ENCODE measurements at regions not wholly inside any gene's neighbourhood (a gene's known extent, or its start where the extent isn't known, plus 50 kb on each side); places are given as distances from the start of the nearest gene placed in this dataset.
"Not testable (repeated sequence)": the region's sequence is repeated elsewhere in the genome, so short reads cannot be mapped to it uniquely, and the experiment has no call there.

DNA sequence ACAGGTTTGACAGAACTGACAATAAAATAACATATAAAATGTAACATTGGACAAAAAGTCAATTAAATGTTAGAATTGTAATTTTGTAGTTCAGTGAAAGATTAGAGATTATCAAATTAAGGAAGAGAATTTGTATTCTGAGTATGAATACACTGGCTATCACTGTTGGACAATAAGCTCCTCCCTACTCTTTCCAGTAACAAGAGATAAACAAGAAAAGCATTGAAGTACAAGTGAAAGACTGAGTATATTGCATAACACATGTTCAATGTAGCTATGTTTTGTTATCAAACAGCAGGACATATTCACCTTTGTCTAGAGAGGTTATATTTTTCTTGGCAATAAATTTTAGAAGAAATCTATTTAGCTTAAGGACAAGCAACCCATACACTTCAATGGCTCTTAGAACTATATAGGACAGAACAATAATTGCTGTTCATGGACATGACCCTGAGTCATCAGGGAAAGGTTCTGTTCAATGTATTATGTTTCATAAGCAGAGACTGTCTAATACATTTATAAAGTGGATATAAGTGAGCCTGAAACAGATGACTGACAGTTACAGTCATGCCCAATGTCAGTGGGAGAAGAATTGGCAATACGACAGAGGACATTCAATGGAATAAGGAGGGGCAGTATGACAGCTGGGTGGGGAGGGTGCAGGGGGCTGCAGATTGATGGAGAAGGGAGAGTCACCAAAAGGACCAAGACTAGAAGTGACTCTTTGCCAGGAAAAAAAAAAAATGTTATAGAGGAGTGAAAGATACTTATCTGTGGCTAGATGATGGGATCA lies 520.4 kb downstream of the FRK start:
- DNase-seq: no peak

DNA sequence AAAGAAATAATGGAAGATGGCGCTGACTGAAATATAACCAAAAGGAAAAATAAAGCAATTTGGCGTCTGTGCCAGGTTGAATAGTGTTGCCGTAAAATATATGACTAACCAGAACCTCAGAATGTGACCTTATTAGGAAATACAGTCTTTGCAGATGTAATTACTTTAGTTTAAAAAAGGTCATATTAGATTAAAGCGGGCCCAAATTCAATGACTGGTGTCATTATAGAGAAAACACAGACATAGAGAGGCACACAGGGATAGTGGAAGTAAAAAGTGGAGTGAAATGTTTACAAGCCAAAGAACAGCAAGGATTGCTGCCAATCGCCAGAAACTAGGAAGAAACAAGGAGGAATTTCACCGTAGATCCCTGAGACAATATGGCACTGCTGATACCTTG lies 521.2 kb downstream of the FRK start:
- no peak for DNase-seq

DNA sequence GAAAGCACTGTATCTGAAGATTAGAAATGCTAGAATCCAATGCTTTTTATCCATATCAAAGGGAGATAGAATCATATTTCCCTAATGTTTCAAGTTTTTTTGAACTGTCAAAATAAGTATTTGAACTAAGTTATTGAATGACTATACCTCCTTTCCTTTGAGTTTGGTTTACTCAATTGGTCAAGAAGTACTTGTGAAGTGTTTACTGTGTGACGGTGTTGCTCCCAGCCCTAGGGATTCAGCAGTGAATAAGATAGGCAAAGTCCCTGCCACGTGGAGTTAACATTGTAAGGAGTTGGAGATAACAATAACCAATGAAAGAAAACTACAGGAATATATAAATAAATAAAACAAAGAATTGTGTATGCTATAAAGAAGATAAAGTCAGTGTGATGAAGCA lies 535.9 kb downstream of the FRK start:
- DNase-seq: no peak

DNA sequence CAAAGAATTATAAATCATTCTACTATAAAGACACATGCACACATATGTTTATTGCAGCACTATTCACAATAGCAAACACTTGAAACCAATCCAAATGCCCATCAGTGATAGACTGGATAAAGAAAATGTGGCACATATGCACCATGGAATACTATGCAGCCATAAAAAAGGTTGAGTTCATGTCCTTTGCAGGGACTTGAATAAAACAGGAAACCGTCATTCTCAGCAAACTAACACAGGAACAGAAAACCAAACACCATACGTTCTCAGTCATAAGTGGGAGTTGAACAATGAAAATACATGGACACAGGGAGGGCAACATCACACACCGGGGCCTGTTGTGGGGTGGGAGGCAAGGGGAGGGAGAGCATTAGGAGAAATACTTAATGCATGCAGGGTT lies 538.9 kb downstream of the FRK start:
- DNase-seq: not testable (repeated sequence)

DNA sequence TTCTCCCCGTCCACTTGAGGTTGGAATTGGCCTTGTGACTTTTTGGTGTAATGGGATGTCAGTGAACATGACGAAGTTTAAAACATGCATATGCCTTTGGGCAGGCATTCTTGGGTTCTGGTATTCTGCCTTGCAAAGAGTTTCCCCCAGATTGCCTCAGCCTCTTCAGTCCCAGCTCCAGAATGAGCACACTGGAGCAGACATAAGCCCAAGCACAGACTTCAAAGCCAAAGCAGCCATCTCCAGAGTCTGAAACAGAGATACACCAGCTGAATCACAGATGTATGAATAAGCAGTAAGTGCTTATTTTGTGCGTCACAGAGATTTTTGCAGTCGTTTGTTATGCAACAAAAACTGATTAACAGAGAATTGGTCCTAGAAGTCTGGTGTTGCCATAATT lies 546.0 kb downstream of the FRK start:
- no peak for DNase-seq

DNA sequence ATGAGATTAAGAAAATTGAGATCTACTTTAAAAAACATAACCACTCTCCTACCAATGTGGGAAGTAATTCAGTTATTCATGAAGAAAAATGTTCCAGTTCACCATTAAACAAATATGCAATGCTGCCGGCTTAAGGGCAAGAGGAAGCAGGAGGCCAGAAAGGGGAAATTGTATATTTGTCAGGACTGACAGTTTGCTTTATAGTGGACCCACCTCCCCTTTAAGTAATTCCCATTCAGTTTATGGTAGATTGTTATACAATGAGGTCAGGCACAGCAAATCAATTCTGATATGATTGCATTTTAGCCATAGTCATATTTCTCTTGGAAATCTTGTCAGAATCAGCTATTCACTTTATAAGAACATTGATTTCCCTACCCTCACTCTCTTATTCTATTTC lies 547.8 kb downstream of the FRK start:
- no peak for DNase-seq

DNA sequence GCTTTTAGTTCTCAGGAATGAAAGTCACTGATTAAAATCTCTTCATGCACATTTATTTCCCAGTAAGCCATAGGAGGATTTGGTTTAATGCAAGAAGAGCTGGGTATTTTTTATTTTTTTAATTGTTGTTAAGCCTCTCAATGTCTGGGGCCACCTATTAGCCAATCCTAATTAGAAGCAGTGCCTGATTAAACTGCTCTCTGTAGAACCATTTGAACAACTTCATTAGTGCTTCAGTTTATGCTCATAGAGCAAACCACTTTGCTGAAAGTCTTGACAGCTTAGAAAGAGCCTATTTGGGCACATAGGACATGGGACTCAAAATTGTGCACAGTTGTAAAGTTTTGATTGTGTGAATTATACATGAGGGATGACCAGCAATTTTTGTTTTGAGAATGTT lies 548.9 kb downstream of the FRK start:
- no peak for DNase-seq

DNA sequence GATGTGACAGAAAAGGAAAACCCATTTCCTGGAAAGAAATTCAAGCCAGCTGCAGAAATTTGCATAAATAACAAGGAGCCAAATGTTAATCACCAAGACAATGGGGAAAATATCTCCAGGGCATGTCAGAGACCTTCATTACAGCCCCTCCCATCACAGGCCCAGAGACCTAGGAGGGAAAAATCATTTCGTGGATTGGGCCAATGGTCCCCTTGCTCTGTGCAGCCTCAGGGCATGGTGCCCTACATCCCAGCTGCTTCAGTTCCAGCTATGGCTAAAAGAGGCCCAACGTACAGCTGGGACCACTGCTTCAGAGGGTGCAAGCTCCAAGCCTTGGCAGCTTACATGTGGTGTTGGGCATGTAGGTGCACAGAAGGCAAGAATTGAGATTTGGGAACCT lies 558.3 kb downstream of the FRK start:
- not testable (repeated sequence) for DNase-seq

DNA sequence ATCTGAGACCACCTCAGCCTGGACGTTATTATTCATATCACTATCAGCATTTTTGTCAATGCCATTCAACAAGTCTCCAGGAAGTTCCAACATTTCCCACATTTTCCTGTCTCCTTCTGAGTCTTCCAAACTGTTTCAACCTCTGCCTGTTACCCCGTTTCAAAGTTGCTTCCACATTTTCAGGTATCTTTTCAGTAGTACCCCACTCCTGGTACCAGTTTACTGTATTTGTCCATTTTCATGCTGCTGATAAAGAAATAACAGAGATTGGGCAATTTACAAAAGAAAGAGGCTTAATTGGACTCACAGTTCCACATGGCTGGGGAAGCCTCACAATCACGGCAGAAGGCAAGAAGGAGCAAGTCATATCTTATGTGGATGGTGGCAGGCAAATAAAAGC lies 565.5 kb downstream of the FRK start:
- DNase-seq: no peak

DNA sequence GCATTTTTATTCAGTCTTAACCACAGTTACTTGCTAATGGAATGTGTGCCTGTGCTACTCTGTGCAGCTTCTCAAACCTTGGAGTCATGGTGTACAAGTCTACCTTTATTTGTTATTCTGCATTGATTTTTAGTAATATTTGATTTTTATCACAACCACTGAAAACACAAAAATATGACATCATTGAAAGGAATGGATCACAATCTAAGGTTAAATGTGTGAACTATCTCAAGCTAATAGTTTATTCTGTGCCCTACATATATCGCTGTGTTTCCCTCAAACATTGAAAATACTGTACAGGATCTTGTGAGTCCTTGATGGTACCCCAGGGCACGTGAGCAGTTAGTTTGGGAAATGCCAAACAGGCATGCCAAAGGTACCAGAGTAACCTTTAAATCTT lies 573.4 kb downstream of the FRK start:
- DNase-seq: no peak

DNA sequence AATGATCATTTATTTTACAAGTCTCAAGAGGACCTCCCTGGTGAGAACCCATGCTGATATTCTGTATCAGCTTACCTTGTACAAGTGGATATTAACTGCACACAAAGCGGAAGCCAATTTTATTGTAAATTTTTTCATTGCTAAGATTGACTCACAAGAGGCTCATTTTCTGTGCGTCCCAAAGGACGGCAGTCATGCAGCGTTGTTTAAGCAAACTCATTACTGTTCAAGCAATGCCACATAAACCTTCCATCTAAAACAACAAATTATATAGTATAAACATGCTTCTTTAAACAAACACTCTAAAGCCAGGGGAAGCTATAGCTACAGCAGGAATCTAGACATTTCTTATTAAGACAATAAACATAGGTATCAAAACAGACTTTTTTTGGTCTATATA lies 575.3 kb downstream of the FRK start:
- DNase-seq: no peak

DNA sequence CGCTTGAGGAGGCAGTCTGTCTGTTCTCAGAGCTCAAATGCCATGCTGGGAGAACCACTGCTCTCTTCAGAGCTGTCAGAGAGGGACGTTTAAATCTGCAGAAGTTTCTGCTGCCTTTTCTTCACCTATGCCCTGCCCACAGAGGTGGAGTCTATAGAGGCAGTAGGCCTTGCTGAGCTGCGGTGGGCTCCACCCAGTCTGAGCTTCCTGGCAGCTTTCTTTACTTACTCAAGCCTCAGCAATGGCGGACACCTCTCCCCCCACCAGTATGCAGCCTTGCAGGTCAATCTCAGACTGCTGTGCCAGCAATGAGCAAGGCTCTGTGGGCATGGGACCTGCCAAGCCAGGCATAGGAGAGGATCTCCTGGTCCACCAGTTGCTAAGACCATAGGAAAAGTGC lies 580.1 kb downstream of the FRK start:
- DNase-seq: not testable (repeated sequence)

DNA sequence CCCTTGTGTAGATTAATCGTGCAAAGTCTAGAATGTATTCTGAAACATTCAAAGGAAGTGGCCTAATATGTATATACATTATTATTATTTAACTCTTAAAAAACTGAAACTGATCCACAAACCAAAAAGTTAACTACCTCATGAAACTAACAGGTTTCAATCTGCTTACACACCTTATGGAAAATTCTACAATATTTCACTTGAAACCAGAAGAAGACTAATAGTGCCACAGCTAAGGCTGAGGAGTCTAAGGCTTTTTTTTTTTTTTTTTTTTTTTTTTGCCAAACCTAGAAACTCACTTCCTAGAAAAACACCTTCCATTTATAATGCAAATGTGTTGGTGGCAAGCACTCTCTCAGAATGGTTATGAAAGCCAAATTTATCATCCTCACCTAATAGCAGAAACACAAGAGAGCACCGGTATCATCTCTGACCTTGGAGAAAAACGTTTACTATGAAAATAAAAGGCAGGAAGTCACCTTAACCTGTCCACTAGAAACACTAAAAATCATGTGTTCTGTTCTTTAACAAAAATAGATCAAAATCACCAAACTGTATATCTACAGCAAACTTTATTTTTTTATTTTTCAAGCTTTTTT lies 586.1 kb downstream of the FRK start:
- no peak for DNase-seq

DNA sequence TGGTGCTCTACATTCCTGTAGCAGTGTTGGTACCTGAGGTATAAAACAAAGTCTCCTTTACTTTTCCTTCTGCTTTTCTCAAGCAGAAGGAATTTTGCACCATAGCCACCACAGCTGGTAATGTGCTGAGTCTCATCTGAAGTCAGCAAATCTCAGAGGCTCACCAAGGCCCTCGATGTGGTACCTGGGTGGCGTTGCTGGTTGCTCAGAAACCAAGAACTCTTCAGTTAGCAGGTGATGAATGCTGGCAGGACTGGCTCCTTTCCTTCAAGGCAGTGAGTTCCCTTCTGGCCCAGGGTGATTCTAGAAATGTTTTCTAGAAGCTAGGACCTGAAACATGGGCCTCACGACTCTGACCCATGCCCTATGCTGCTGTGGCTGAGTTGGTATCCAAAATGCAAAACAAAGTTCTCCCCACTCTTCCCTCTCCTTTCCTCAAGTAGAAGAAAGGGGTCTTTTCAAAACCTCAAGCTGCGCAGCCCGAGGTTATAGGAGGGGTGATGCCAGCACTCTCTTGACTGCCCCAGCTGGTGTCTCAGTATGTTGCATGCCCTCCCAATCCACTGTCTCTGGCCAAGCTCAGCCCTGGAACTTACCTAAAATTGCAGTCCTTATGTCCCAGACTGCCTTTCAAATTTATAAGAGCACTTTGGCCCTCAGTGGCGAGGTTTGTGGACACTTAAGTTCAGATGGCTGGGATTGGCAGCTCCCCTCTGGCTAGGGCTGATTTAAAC lies 592.3 kb downstream of the FRK start:
- DNase-seq: no peak

DNA sequence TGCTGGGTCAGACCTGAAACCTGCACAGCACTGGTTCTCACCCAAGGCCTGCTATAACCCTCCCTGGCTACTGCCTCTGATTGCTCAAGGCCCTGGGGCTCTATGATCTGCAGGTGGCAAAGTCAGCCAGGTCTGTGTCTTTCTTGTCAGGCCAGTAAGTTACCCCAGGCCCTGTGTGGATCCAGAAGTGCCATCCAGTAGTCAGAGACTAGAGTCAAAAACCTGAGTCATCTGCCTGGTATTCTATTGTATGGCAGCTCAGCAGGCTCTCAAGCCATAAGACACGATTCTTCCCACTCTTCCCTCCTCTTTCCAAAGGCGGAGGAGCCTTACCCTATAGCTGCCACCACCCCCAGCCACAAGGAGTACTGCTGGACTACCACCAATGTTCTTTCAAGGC lies 593.0 kb downstream of the FRK start:
- no peak for DNase-seq

DNA sequence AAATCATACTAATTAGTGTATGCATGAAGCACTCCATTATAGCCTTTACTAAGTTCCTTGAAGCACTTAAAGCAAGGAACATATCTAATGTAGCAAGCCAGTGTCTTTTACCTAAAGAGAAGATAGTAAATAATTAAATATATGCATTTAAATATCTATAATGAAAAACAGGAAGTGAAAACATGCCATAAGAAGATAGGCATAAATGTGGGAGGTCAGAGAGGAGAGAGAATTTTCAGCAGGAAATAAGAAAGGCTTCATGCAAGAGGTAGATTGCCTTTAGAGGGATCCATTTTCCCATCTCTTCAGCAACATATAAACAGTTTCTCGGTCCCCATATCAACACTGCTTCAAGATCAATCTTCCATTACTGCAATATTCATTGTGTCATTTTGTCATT lies 599.8 kb downstream of the FRK start:
- DNase-seq: no peak

DNA sequence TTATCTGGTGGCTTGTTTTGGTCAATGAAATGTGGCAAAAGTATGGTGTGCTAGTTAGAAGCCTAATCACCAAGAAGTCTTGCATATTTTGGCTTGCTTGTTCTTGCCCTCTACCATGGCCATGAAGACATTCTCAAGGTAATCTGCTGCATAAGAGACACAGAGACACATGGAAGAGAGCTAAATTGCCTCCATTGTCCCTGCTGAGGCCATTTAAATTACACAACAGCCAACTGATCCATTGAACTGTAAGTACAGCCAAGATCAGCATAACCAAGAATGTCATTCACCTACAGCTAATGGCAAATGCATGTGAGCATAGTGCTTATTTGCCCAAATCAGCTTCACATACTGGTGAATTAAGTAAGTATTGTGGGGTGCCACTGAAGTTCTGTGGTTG lies 603.8 kb downstream of the FRK start:
- no peak for DNase-seq

DNA sequence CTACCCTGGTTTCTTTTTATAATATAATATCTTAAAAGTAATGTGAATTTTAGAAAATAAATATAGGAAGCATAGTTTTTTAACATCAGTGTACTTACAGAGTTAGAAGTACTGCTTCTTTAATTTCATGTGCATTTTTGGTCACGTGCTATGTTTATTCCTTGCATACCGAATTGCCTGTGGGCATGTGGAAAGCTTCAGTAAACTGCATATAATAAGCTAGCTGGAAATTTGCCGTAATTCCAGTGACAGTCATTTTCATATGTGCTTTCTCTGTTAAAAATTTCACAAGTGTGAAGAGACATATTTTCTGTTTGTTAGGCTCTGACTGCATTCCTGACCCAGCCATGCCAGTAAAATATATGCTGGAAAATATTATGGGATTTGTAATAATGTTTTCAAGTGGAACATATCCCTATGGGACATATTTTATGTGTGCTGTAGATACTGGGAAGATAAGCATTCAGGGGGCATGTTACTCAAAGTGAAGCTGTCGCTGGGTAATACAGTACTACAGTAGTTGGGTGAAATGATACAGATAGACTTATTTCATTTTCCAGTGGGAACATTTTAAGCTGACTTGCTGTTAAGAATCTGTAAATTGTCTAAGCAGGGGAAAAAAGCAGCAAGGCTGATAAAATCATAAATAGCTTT lies 616.7 kb downstream of the FRK start:
- DNase-seq: no peak

DNA sequence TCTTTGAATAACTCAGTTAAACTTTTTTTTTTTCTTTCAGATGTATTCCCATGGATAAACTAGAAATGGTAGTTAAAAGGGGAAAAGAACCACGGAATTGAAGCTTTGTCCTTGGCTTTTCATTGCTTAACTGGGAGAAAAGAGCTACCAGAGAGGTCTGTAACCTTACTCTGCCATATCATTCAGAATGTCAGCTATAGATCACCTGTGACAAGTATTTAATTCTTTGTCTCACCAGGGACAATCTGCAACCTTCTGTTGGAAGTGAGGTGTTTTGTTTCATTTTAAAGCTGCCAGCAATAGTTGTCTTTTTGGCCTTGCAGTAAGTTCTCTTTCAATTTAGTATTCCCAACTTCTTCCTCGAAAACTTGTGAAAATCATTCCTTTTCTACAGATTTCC lies 618.4 kb downstream of the FRK start:
- no peak for DNase-seq

DNA sequence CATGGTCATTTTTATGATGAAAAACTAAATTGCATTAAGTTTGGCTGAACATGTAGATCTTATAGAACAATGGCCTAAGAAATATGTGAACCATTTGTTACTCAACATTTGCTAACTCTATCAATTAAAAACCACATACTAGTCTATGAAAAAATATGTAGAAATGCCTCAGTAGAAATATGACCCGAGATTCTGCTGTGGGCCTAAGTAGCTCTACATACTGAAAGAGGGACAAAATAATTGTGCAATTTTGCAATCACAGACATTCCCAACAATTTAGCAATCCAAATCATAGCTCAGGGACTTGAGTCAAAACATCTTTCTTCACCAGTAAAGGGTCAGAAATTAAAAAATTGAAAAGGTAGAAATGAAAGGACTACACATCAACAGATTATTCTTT lies 619.0 kb downstream of the FRK start:
- no peak for DNase-seq

DNA sequence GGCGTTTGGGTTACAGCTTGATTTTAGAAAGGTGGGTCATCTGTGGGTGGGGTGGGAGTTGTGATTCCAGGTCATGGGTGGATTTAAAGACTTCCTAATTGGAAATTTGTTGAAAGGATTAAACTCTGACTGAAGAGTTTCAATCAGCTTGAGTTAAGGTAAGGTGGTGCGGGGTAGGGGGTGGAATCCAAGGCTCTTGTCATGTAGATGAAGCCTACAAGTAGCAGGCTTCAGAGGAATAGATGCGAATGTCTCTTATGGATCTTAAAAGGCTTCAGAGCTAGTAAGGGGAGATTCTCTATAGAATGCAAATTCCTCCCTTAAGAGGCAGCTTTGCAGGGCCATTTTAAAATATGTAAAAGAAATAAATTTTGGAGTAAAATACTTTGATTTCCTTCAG lies 645.3 kb downstream of the FRK start:
- DNase-seq: no peak

DNA sequence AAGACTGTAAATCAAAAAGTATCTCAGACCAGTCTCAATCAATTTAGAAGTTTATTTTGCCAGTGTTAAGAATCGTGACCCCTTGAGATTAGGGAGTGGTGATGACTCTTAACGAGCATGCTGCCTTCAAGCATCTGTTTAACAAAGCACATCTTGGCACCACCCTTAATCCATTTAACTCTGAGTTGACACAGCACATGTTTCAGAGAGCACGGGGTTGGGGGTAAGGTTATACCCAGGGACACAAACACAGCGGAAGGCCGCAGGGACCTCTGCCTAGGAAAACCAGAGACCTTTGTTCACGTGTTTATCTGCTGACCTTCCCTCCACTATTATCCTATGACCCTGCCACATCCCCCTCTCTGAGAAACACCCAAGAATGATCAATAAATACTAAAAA lies 645.8 kb downstream of the FRK start:
- DNase-seq: not testable (repeated sequence)

DNA sequence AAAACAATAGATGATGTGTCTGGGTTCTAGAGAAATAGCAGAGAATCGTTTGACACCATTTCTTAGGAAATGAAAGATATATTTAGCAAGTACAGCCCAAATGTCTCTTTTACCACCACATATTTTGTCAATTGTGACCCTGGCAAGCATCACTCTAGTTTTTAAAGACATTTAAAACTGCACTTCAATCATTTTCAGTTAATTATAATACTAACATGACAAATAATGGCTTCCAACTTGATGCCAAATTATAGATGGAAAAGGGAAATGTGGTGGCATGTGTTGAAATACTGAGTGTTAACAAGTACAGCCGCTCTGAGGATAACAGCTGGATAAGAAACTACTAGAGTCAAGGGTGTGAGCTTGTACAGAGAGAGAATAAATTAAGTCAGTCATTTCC lies 648.9 kb downstream of the FRK start:
- no peak for DNase-seq

DNA sequence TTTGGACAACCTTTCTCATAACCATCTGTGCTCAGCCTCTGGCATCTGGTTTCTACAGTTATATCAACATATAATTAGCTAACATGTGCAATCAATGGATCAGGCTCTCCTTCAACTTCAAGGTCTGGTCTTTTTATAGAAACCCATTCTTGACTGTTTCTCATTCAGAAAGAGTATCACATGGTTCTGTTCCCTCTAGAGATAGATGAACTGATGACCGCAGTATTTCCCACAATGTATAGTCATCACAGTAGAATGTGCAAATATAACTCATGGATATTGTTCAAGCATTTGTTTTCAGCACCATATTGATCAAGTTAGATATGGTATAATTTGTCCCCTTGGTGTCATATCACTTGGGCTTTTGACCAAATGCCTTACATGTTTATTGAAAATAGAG lies 656.2 kb downstream of the FRK start:
- DNase-seq: no peak

Data from suppressor macrophage (primary cell).